ENCODE measurements at regions not wholly inside any gene's neighbourhood (a gene's known extent, or its start where the extent isn't known, plus 50 kb on each side); places are given as distances from the start of the nearest gene placed in this dataset.
A peak's percentile ranks its signal among the peaks of the same experiment; 100 is the strongest.

GRCh38 chr11:69953356-69953755 is 124.8 kb upstream of the ANO1 start:
- peaks cover 11% of the 10 kb centered on the region for H3K9me3 ChIP-seq
- ChIA-PET CTCF (interaction anchor here (0.8 to 1.9 kb wide), 5 partner anchors 10 to 45 kb away, joined by 3 to 6 read pairs (median 3); no protein-coding TSS in a partner anchor), POLR2A (no interaction called here)
- peak overlapping the region in 1 of 2 experiments; percentile 40; a peak in 2 of 6 replicates for H3K27ac ChIP-seq
- peaks cover 32% of the 10 kb centered on the region for H3K4me1 ChIP-seq
- FAIRE-seq, result no peak
- no peak for DNase-seq (ENCODE audit: low read depth in 1 of 2, low spot score in 1 of 2)
- no peak for TF ChIP-seq CHD2 (IDR thresholded peaks at IDR 0.05; ENCODE audit: low read length, partially characterized antibody)
- no peak for TF ChIP-seq EHF (CRISPR knock-in tag; IDR thresholded peaks at IDR 0.05)
- no peak for TF ChIP-seq HMGXB4 (CRISPR knock-in tag; IDR thresholded peaks at IDR 0.05; ENCODE audit: borderline replicate concordance)
- TF ChIP-seq ZFP36 (IDR thresholded peaks at IDR 0.05; ENCODE audit: borderline replicate concordance, partially characterized antibody), result no peak
- TF ChIP-seq NFE2L2 (conservative IDR thresholded peaks at IDR 0.05; ENCODE audit: low read length), result no peak
- no peak for TF ChIP-seq CTCF (IDR thresholded peaks at IDR 0.05)
- no peak for TF ChIP-seq POLR2A (IDR thresholded peaks at IDR 0.05; ENCODE audit: low read length)
- no peak for TF ChIP-seq CHD4 (IDR thresholded peaks at IDR 0.05; ENCODE audit: borderline replicate concordance)
- no peak for TF ChIP-seq RFX5 (IDR thresholded peaks at IDR 0.05)
- TF ChIP-seq ELK1 (IDR thresholded peaks at IDR 0.05; ENCODE audit: low read depth, low read length), result no peak
- TF ChIP-seq MAX (IDR thresholded peaks at IDR 0.05), result no peak
- no peak overlapping the region for H3K4me2 ChIP-seq
- ATAC-seq, result no peak
- no peak overlapping the region for H3K4me3 ChIP-seq
- WGBS (ENCODE audit: missing lambda C conversion rate), result 82% methylated on average over 9 of the region's 9 CpGs

GRCh38 chr11:69954756-69955155 is 123.4 kb upstream of the ANO1 start:
- no peak for TF ChIP-seq GATA3 (IDR thresholded peaks at IDR 0.05; ENCODE audit: borderline replicate concordance)
- TF ChIP-seq ESRRA (IDR thresholded peaks at IDR 0.05; ENCODE audit: borderline replicate concordance, low read length), result no peak
- TF ChIP-seq RNF2 (IDR thresholded peaks at IDR 0.05; ENCODE audit: borderline replicate concordance, low read depth), result no peak
- Histone ChIP-seq H3K9me3 (peaks cover 21% of the 10 kb centered on the region), H3K4me1 (peaks cover 18% of the 10 kb centered on the region), H3K27ac (no peak overlapping the region), H3K4me2 (no peak overlapping the region), H3K4me3 (no peak overlapping the region)
- ATAC-seq (no peak), FAIRE-seq (no peak), DNase-seq (ENCODE audit: low read depth in 1 of 2, low spot score in 1 of 2) (no peak)
- ChIA-PET CTCF (interaction anchor here (0.9 to 1.3 kb wide), 2 partner anchors 9 to 11 kb away, joined by 3 read pairs; no protein-coding TSS in a partner anchor), POLR2A (no interaction called here)
- WGBS (ENCODE audit: missing lambda C conversion rate), result 87% methylated on average over 11 of the region's 12 CpGs

GRCh38 chr11:69956669-69957190 is 121.4 kb upstream of the ANO1 start:
- FAIRE-seq (no peak), DNase-seq (ENCODE audit: low read depth in 1 of 2, low spot score in 1 of 2) (no peak), ATAC-seq (no peak)
- Histone ChIP-seq H3K4me1 (peaks cover 13% of the 10 kb centered on the region), H3K27ac (peak overlapping the region; percentile 28 to 79; a peak in 4 of 6 replicates), H3K4me3 (no peak overlapping the region), H3K9me3 (peaks cover 16% of the 10 kb centered on the region; the same call in 2 of the 3 replicates), H3K4me2 (peak overlapping the region; percentile 62; the same call in 2 of the 3 replicates)
- TF ChIP-seq MAFK (IDR thresholded peaks at IDR 0.05; ENCODE audit: partially characterized antibody), result no peak
- no peak for TF ChIP-seq ZC3H11A (IDR thresholded peaks at IDR 0.05)
- no peak for TF ChIP-seq CBX8 (IDR thresholded peaks at IDR 0.05)
- TF ChIP-seq BHLHE40 (IDR thresholded peaks at IDR 0.05; ENCODE audit: low read depth, low read length), result no peak
- ChIA-PET CTCF (interaction anchor here (1.1 to 2.3 kb wide), 5 partner anchors 9 to 177 kb away, joined by 3 to 6 read pairs (median 4); no protein-coding TSS in a partner anchor), POLR2A (no interaction called here)
- 87% methylated on average over 5 of the region's 8 CpGs for WGBS (ENCODE audit: missing lambda C conversion rate)

Measured in A549 (cell line).